ENCODE measurements at regions not wholly inside any gene's neighbourhood (a gene's known extent, or its start where the extent isn't known, plus 50 kb on each side); places are given as distances from the start of the nearest gene placed in this dataset.
A peak's percentile ranks its signal among the peaks of the same experiment; 100 is the strongest.

- TF ChIP-seq USF2 (IDR thresholded peaks at IDR 0.05) (no peak), ZNF302 (CRISPR knock-in tag; IDR thresholded peaks at IDR 0.05) (no peak), MAZ (IDR thresholded peaks at IDR 0.05; ENCODE audit: borderline replicate concordance, low read depth, low read length) (no peak), ZSCAN20 (CRISPR knock-in tag; IDR thresholded peaks at IDR 0.05) (no peak), SREBF2 (IDR thresholded peaks at IDR 0.05) (no peak), CBX2 (IDR thresholded peaks at IDR 0.05; ENCODE audit: borderline replicate concordance, low read depth) (no peak)
- TF ChIP-seq, protein P1, sequence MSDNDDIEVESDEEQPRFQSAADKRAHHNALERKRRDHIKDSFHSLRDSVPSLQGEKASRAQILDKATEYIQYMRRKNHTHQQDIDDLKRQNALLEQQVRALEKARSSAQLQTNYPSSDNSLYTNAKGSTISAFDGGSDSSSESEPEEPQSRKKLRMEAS (IDR thresholded peaks at IDR 0.05) = no peak
These were observed 424.7 kb downstream of the ZBBX start (continued) for GRCh38 chr3:166955201-166955939.

- no peak for FAIRE-seq
These were observed 445.2 kb downstream of the ZBBX start for GRCh38 chr3:166934879-166935278.

GRCh38 chr3:166917437-166917836 is 462.7 kb downstream of the ZBBX start:
- no peak for DNase-seq (ENCODE audit: low read depth in 1 of 2, low spot score in 1 of 2)
- 0% methylated on average over 1 of the region's 1 CpG for WGBS (ENCODE audit: missing lambda C conversion rate)
- Histone ChIP-seq H3K4me2 (no peak overlapping the region), H3K4me3 (no peak overlapping the region), H3K9me3 (no peaks in the 10 kb centered on the region), H3K27ac (no peak overlapping the region), H3K4me1 (no peaks in the 10 kb centered on the region)
- ChIA-PET CTCF (no interaction called here), POLR2A (no interaction called here)
- FAIRE-seq = no peak
- TF ChIP-seq, protein P1 (IDR thresholded peaks at IDR 0.05) = no peak
- TF ChIP-seq BCL3 (IDR thresholded peaks at IDR 0.05) (no peak), ZSCAN20 (CRISPR knock-in tag; IDR thresholded peaks at IDR 0.05) (no peak), CTCF (IDR thresholded peaks at IDR 0.05) (no peak), RAD21 (conservative IDR thresholded peaks at IDR 0.05 in 1 of 2, IDR thresholded peaks at IDR 0.05 in 1 of 2) (no peak), ZFP36 (IDR thresholded peaks at IDR 0.05; ENCODE audit: borderline replicate concordance, partially characterized antibody) (no peak), CHD2 (IDR thresholded peaks at IDR 0.05; ENCODE audit: low read length, partially characterized antibody) (no peak)
- ATAC-seq = no peak

More at GRCh38 chr3:166934879-166935278, 445.2 kb downstream of the ZBBX start:
- ChIA-PET POLR2A (no interaction called here), CTCF (interaction anchor here (0.6 kb wide), 1 partner anchor 44 kb away, joined by 5 read pairs; no protein-coding TSS in a partner anchor)
- TF ChIP-seq EP300 (IDR thresholded peaks at IDR 0.05) (no peak), MAFK (IDR thresholded peaks at IDR 0.05; ENCODE audit: partially characterized antibody) (peak; percentile 82)
- 52% methylated on average over 3 of the region's 3 CpGs for WGBS (ENCODE audit: missing lambda C conversion rate)
- ATAC-seq = no peak
- Histone ChIP-seq H3K27ac (no peak overlapping the region), H3K4me2 (no peak overlapping the region), H3K9me3 (no peaks in the 10 kb centered on the region), H3K4me3 (no peak overlapping the region), H3K4me1 (no peaks in the 10 kb centered on the region)
- no peak for DNase-seq (ENCODE audit: low read depth in 1 of 2, low spot score in 1 of 2)

DNA sequence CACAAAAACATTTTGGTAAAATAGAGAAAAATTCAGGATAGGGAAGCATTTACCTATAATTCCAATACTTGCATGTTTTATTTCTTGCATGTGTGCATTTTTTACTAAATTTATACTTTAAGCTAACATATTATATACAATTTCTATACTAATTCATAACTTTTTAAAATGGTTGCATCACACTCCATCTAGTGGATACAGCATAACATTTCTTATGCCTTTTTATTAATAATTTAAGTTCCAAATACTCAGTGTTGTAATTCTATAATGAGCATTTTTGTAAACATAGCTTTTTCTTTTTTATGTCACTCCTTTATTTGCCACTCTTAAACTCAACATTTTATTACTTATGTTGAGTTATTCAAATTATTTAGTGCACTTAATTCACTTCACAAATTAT is 477.7 kb downstream of the ZBBX start:
- H3K9me3 ChIP-seq = no peaks in the 10 kb centered on the region
- ATAC-seq (no peak), FAIRE-seq (no peak), DNase-seq (ENCODE audit: low read depth in 1 of 2, low spot score in 1 of 2) (no peak)
- CTCF ChIA-PET = no interaction called here
- H3K4me3 ChIP-seq = no peak overlapping the region
- H3K4me1 ChIP-seq = no peaks in the 10 kb centered on the region
- no peak overlapping the region for H3K27ac ChIP-seq
- POLR2A ChIA-PET = no interaction called here
- H3K4me2 ChIP-seq = no peak overlapping the region
- TF ChIP-seq NR3C1 (IDR thresholded peaks at IDR 0.05) (no peak), BHLHE40 (IDR thresholded peaks at IDR 0.05; ENCODE audit: low read depth, low read length) (no peak), CHD2 (IDR thresholded peaks at IDR 0.05; ENCODE audit: low read length, partially characterized antibody) (no peak), HOXA7 (CRISPR knock-in tag; IDR thresholded peaks at IDR 0.05) (no peak), ZSCAN20 (CRISPR knock-in tag; IDR thresholded peaks at IDR 0.05) (no peak), MAFK (IDR thresholded peaks at IDR 0.05; ENCODE audit: partially characterized antibody) (no peak), HDAC2 (IDR thresholded peaks at IDR 0.05) (no peak), NPAS2 (CRISPR knock-in tag; IDR thresholded peaks at IDR 0.05; ENCODE audit: borderline replicate concordance) (no peak), POLR2A (IDR thresholded peaks at IDR 0.05; ENCODE audit: low read length) (no peak), CBX2 (IDR thresholded peaks at IDR 0.05; ENCODE audit: borderline replicate concordance, low read depth) (no peak), FOXS1 (CRISPR knock-in tag; IDR thresholded peaks at IDR 0.05) (no peak), POLR2AphosphoS2 (conservative IDR thresholded peaks at IDR 0.05; ENCODE audit: low read length) (no peak)
- TF ChIP-seq, protein P2, sequence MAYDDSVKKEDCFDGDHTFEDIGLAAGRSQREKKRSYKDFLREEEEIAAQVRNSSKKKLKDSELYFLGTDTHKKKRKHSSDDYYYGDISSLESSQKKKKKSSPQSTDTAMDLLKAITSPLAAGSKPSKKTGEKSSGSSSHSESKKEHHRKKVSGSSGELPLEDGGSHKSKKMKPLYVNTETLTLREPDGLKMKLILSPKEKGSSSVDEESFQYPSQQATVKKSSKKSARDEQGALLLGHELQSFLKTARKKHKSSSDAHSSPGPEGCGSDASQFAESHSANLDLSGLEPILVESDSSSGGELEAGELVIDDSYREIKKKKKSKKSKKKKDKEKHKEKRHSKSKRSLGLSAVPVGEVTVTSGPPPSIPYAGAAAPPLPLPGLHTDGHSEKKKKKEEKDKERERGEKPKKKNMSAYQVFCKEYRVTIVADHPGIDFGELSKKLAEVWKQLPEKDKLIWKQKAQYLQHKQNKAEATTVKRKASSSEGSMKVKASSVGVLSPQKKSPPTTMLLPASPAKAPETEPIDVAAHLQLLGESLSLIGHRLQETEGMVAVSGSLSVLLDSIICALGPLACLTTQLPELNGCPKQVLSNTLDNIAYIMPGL (CRISPR knock-in tag; IDR thresholded peaks at IDR 0.05; ENCODE audit: borderline replicate concordance) = no peak
- TF ChIP-seq, protein P1 (IDR thresholded peaks at IDR 0.05) = no peak
- TF ChIP-seq, protein P3, sequence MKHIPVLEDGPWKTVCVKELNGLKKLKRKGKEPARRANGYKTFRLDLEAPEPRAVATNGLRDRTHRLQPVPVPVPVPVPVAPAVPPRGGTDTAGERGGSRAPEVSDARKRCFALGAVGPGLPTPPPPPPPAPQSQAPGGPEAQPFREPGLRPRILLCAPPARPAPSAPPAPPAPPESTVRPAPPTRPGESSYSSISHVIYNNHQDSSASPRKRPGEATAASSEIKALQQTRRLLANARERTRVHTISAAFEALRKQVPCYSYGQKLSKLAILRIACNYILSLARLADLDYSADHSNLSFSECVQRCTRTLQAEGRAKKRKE (CRISPR knock-in tag; IDR thresholded peaks at IDR 0.05; ENCODE audit: low read depth) = no peak
